ENCODE measurements at regions not wholly inside any gene's neighbourhood (a gene's known extent, or its start where the extent isn't known, plus 50 kb on each side); places are given as distances from the start of the nearest gene placed in this dataset.

DNA sequence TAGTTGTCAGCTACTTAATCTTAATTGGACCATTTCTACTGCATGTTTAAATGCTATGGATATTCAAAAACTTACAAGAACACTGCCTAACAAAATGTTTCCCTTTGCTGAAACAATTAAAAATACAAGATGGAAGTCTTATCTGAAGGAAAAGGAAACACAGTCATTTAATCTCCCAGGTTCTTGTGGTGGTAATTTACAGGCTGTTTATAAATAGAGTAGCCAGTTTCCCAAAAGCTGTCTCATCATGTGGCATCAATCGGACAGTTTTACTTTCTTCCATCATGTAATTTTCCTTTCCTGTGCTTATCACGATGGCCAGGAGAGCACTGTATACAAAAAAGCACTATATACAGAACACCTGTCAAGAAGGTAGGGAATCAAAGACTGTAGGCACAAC lies 368.1 kb downstream of the ZEB2 start:
- no peak for DNase-seq

- DNase-seq = no peak
Measured at GRCh38 chr2:144151405-144151804, 368.5 kb downstream of the ZEB2 start.

DNA sequence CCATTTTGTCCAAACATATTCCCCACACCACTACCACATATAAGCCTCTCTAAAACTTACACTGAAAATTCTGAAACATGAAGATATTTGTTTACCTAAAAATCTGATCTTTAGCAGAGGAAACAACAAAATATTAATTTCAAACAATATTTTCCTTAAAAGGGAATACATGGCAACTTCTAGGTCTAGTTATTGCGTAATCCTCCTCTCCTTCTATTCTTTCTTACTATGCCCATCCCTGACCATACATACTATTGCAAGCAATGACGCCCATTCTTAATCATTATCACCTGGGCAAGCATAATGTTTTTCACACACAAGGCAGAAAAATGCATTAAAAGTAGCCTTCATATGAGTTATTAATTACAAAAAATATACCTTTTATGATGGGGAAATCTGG lies 372.6 kb downstream of the ZEB2 start:
- no peak for DNase-seq

- DNase-seq = no peak
Measured at GRCh38 chr2:144146876-144147275, 373.0 kb downstream of the ZEB2 start.

DNA sequence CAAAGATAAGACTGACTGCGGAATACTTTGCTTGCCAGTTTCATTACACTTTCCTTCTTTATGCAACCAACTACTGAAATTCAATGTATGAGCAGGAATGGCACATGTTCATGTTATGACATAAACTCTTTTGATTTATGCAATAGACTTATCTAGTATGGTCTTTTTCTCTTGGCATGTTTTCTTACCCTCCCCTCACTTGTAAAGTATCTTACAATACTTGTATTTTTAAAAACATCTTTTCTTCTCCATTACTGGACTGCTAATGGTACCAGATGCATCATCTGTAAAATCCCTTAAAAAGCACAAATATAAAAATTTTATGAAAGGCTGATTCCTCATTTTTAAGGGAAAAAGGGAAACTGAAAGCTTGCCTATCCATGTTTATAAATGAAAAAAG lies 373.8 kb downstream of the ZEB2 start:
- DNase-seq = no peak

- DNase-seq = no peak
Measured at GRCh38 chr2:144143294-144144151, 376.4 kb downstream of the ZEB2 start.

DNA sequence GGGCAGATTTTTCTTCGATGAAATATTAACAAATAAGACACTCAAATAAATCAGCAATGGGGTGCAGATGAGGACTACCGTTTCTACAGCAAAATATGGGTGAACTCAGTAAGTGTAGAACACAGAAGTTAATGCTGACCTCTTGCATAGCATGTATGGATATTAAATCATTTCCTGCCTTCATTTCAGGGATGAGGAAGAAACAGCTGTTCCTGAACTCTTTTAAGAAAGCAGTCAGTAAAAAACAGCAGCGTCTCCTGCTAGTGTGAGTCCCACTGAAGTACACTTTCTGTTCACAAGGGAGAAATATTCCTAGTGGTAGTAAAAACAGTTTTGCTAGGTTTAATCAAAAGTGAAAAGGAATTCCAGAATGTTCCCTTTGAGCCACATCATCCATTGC lies 379.0 kb downstream of the ZEB2 start:
- DNase-seq = no peak

DNA sequence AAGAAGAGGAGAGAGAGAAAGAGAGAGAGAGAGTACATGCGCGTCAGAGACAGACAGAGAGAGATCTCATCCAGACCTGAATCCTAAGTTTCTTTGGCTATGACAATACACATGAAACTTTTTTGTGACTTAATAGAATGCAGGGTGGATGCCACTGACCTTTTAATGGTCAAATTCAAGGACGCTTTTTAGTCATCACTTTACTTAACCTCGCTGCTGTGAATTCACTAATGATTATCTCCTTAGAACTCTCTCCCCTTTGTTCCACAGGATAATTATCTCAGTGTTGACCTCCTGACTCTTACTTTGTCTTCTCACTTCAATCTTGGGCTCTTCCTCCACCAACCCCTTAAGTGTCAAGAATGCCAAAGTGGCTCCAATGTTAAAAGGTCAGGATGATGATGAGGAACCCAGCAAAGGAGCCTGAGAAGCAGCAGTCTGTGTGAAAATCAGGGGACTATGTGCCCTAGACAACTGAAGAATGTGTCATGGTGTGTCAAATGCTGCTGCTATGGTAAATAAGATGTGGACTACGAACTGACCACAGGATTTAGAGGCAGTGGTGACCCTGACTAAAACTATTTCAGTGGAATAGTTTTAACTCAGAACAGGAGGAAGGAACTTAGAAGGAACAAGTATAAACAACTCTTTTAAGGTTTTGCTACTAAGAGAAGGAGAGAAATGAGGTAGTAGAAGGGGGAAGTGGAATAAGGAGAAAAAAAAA lies 382.1 kb downstream of the ZEB2 start:
- DNase-seq = no peak

DNA sequence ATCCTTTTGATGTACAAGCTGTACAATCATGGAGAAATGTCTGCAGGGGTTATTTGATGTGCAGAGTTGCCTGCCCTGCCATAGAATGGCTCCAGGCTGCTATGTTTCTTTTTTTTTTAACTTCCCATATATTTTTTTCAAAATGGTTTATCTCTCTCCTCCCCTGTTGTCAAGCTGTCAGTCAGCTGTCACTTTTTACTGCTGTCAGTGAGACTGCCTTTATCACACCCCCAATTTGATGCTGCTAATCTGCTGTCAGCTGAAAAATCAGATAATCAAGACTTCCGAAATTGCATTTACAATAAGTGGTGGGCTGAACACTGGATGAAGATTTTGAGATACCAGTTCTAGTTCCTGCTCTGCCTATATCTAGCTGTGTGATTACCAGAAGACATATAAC lies 382.6 kb downstream of the ZEB2 start:
- no peak for DNase-seq

DNA sequence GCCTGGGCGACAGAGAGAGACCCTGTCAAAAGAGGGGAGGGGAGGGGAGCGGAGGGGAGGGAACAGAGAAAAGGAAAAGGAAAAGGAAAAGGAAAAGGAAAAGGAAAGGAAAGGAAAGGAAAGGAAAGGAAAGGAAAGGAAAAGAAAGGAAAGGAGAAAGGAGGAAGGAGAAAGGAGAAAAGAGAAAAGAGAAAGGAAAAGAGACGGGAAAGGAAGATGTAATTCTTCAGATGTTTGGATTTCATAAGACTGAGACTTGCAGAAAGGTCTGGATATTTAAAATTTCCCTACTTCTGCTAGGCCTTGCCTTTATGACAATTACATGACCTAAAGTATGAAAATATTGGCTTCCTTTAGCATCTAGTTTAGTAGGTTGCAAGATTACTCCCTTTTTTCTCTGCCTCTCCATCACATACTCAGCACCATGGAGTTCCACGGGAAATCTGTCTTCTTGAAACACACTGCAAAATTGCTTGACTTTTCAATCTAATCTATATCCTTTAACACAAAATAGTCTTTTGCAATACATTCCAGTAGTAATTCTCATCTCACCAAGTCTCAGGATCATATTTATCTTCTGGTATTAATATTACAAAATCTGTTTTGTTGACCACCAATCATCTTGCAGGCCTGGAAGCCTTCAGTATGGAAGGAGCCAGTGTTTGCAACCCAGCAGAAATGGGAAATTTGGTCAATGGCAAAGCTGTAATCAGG lies 383.5 kb downstream of the ZEB2 start:
- DNase-seq = no peak

GRCh38 chr2:144133936-144134665 lies 385.8 kb downstream of the ZEB2 start:
- no peak for DNase-seq

GRCh38 chr2:144132357-144132756 lies 387.6 kb downstream of the ZEB2 start:
- DNase-seq = no peak

DNA sequence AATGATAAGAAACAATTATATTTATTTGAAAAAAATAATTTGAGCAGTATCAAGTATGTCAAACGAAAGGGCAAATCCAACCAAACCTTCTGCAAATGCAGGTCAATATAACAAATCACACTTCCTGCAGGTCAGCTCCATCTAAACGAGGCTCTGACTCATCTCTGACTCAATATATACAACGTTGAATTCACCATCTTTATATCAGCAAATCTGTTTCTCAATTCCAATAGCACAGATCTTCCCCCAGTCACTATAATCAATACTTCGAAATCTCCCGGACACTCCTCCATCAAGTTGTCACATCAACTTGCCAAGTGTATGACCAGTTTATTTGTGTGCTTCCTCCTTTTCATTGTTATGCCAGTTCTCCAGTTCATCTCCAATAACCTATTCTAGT lies 388.9 kb downstream of the ZEB2 start:
- no peak for DNase-seq

GRCh38 chr2:144130551-144130950 lies 389.4 kb downstream of the ZEB2 start:
- no peak for DNase-seq

DNA sequence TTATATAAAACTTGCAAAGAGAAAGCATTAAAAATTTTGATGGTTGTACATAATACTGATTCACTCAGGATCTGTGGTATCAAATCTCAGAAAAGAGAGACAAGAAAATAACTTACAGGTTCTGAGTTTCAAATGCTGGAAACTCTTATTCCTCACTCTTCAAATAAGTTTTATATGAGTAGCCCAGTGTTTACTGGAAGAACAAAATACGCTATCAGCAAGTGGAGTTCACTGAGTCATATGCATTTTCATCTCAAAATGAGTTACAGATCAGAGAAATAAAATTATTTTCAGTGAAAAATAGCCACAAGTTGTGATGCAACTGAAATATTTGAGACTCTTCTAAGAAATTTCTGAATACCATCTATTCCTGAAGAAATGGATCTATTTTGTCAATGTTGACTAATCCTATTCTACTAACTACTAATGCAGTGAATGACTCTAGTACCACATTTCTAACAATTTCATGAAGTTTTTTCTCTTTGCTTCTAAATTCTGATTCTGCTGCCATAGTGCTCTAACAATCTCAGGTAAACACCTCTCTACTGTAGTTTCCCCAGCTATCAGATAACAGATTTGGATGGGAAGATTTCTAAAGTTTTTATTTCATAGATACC lies 391.7 kb downstream of the ZEB2 start:
- DNase-seq = no peak

GRCh38 chr2:144127693-144128092 lies 392.2 kb downstream of the ZEB2 start:
- DNase-seq = no peak

- no peak for DNase-seq
Measured at GRCh38 chr2:144126302-144126701, 393.6 kb downstream of the ZEB2 start.

GRCh38 chr2:144125751-144126150 lies 394.2 kb downstream of the ZEB2 start:
- no peak for DNase-seq

- DNase-seq = no peak
Measured at GRCh38 chr2:144124882-144125281, 395.0 kb downstream of the ZEB2 start.

DNA sequence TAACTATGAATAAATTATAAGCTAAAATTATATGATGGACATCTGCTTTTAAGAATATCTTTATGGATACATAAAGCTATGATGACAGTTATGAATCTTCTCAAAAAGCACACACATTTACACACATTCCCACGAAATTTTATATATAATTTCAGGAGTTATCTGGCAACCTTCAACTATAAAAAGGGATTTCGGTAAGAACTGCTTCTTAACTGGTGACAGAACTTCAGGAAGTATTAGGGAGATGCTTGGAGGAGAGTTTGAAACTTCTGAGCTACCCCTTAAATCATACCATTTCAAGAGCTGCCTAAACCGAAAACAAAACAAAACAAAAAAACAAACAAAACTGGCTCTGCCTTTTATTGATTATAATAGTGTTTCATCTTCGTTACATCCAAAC lies 399.4 kb downstream of the ZEB2 start:
- no peak for DNase-seq

GRCh38 chr2:144117086-144117485 lies 402.8 kb downstream of the ZEB2 start:
- no peak for DNase-seq

DNA sequence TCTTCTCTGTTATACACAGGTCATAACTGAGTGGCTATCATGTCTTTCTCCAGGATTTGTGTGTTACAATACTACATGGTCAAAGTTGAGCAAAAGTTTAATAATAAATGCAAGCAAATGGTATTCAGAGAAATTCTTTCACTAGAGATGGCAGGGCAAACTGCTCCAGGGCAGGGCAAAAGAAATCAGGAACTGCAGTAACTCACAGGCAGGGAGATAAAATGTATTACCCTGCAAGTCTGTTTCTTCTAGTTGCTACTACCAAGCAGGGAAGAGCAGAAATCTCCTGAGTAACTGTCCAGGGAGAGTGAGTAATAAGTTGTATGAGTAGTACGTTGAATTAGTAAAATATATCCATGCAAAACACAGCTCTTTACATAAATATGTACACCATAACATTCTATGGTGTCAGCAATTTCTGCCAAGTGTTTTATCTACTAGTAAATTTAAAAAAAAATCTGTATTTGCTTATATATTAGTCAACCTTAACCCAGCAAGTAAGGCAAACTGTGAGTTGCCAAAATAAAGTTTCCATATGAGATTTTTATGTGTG lies 404.1 kb downstream of the ZEB2 start:
- no peak for DNase-seq
